Erythroblast (primary cell): ENCODE measurements at regions not wholly inside any gene's neighbourhood (a gene's known extent, or its start where the extent isn't known, plus 50 kb on each side); places are given as distances from the start of the nearest gene placed in this dataset.

Experiments used
- DNase-seq, 2 experiments: peaks; one replicate each; lab custom pipeline; 2025; lab: John Stamatoyannopoulos, UW
- GATA1 ChIP-seq: IDR thresholded peaks from 2 replicates; pipeline ENCODE4 v1.6.1; 2011; ENCODE audit warnings: low read depth, mild to moderate bottlenecking, control low read depth, low read length, moderate library complexity
- POLR2A ChIP-seq: IDR thresholded peaks from 2 replicates; pipeline ENCODE4 v1.6.1; 2011; ENCODE audit warnings: mild to moderate bottlenecking, low read length

DNA sequence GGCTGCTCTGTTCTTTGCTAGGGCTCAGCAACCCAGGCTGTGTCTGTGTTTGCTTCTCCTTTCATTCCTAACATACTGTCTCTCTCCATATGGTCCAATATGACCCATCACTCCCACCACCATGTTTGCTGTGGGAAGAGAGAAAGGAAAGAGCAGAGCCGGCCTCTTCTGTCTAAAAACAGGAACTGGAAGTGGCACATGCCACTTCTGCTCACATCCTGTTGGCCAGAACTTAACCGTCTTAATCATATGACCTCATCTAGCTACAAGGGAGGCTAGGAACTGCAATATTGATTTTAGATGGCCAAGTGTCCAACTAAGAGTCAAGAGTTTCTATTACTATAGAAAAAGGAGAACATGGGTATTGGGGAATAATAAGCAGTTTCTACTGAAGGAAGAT is 212.5 kb upstream of the CHD6 start:
- no peak for TF ChIP-seq POLR2A
- no peak for TF ChIP-seq GATA1
- no peak for DNase-seq

- TF ChIP-seq POLR2A: no peak
- no peak for TF ChIP-seq GATA1
- DNase-seq: no peak
Measured at GRCh38 chr20:41819436-41819835, 201.3 kb upstream of the CHD6 start.

DNA sequence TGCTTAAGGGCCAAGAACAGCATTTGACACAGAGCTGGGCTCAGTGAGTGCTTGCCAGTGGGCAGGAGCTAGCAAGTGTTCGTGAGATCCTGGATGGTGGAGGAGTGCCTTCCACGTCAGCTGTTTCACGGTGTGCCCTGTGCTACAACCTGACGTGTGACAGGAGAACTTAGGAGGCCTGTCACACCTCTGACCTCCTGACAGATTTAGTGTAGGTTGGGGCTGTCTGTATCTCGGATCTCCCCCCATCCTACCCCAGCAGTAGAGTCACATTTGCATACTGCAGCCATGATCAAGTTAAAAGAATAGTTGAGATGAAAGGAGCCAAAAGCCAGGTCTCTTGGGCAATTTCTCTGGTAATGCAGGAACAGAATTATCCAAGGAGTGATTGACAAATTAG is 200.8 kb upstream of the CHD6 start:
- DNase-seq: no peak
- TF ChIP-seq POLR2A (no peak), GATA1 (no peak)

DNA sequence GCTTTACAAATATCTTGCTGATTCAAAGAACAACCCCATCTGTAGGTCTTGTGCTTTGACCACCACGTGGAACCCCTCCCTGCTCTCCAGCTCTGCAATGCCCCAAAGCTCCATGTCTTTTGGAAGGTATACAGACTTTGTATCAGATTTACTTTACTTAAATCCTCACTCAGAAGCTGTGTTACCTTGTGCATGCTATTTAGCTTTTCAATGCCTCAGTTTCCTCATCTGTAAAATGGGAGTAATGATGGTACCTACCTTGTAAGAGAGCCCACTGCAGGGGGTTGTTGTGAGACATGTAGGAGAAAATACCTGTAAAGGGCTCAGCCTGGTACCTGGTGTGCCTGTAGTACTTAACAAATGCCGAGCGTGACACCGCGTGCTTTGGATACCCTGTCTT is 200.2 kb upstream of the CHD6 start:
- no peak for DNase-seq
- TF ChIP-seq GATA1: no peak
- no peak for TF ChIP-seq POLR2A

DNA sequence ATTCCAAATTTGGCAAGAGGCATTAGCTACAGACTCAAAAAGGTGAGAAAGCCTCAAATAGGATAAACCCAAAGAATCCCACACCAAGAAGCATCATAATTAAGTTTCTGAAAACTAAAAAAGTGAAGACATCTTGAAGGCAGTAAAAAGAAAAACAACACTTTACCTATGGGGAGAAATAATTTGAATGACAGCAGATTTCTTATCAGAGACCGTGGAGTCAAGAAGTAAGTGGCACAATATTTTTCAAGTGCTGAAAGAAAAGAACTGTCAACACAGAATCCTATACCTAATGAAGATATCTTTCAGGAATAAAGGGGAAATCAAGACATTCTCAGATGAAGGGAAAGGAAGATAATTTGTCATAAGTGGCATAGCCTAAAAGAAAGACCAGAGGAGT is 193.3 kb upstream of the CHD6 start:
- no peak for TF ChIP-seq POLR2A
- no peak for TF ChIP-seq GATA1

DNA sequence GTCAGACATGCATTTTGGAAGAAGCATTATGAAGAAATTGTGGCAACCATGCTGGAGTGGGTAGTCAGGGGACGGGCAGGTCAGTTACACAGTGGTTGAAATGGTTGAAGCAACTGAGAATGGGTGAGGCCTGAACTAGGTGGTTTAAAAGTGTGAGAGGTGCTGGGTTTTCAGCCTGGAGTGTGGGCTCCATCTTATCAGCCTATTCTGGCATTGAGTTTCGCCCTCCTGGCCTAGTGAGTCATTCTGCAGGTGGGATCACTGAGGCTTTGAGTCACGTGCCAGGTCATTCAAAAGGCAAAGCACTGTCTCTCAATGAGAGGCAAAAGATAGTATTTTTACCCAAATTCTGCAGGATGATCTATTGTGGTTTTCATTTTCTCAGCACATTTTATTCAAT is 181.9 kb upstream of the CHD6 start:
- no peak for TF ChIP-seq GATA1
- TF ChIP-seq POLR2A: no peak
- no peak for DNase-seq

More for the DNA sequence above, 193.3 kb upstream of the CHD6 start:
- no peak for DNase-seq

DNA sequence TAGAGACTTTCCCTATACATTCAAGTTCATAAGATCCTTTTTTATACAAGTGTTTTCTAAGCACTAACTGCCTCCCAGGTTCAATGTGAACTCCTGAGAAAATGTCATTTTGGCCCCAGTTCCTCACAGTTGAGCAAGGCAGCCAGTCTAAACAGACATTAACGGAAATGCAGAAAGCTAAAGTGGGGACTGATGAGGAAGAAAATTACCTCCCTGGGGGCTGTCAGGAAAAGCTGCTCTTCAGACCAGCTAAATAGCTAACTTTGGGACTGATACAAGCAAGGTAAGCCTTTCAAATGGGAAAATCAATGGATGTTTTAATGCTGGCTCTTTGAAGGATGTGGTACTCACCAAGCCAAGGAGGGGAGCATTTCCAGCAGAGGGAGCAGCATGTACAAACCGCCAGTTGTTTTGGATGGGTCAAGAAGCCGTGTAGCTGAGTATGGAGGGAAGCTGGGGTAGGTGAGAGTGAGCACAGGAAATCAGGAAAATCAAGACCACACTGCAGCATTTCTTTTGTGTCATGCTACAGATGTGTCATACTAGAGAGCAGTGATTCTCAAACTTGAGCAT is 180.8 kb upstream of the CHD6 start:
- TF ChIP-seq POLR2A (no peak), GATA1 (no peak)
- DNase-seq: no peak

DNA sequence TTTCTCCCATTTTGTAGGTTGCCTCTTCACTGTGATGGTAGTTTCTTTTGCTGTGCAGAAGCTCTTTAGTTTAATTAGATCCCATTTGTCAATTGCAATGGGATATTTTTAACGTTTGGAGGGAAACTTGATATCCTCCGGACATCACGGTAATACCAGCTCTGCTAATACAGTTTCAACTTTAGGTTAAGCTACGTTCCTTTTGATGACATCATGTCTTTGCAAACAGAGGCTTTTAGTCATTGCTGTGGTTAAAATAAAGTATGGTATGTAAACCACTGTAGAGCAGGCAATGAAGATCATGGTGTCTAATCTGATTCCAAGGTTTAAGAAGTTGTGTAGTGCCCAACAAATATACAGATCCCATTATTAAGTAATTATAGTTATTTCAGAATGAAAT is 168.0 kb upstream of the CHD6 start:
- TF ChIP-seq POLR2A (no peak), GATA1 (no peak)
- DNase-seq: no peak

DNA sequence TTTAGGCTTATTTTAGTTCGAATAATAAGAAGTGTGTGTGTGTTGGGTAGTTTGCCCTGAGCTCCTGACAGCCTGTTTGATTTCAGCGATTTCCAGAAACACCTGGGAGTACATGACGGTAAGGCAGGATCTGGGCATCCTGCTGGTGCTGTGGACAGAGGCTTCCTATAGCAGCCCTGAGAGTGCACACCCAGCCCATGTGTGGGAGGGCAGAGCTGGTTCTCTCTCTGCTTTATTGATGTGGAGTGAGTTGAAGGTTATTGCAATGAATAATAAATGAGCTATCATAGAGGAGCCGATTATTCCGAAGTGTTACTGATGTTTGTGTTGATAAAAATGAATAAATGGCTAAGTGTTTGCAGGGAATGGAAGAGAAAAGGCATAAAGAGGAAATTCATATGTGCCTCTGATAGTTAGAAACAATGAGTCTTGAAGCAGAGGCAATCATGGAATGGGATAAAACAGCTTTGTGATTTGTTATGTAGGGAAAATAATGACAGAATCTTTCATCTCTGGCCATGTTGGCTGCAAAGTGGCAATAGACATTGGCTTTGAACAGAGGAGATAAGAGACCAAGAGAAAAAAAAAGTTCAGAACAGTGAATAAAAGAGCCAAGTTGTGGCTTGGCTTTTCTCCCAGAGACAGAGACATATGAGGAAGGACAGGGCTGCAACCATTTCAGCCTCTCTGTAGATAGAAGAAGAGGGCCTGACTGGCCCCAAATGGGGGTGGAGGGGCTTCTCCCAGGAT is 166.2 kb upstream of the CHD6 start:
- TF ChIP-seq GATA1 (no peak), POLR2A (no peak)
- DNase-seq: no peak

DNA sequence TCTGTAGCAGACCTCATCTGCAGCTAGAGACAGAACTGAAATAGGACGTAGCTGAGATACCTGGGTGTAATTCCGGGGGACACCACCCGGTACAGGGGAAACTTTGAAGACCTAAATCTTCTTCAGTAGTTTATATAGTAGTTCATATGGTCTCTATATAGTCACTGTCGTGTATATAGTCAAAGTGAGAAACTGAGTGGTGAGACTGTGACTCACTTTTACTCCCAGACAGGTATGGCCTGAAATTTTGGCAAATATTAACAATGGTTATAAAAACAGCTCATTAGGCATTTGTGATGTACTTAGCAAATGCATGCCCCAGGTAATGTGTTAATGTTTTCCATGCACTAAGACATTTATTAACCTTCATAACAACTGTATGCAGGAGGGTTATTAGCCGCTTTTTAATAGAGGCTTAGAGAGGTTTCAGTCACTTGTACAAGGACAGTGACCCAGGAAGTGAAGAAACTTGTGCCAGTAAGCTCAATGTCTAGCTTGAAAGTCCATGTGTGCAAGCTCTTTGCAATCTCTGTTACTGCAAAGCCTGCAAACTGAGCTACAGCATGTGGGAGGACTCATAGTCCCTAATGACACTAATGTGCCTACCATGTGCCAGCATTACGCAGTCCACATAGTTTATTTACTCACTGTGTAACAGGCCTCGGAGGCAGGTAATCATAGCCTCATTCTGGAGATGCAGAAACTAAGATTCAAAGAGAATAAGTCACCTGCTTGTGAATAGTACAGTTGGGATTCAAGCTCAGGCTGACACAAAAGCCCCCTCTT is 165.4 kb upstream of the CHD6 start:
- no peak for DNase-seq
- no peak for TF ChIP-seq POLR2A
- TF ChIP-seq GATA1: no peak

GRCh38 chr20:41782730-41783406 is 164.7 kb upstream of the CHD6 start:
- DNase-seq: no peak
- TF ChIP-seq GATA1 (no peak), POLR2A (no peak)

- TF ChIP-seq POLR2A: no peak
- no peak for TF ChIP-seq GATA1
Measured at GRCh38 chr20:41782255-41782654, 164.1 kb upstream of the CHD6 start.

DNA sequence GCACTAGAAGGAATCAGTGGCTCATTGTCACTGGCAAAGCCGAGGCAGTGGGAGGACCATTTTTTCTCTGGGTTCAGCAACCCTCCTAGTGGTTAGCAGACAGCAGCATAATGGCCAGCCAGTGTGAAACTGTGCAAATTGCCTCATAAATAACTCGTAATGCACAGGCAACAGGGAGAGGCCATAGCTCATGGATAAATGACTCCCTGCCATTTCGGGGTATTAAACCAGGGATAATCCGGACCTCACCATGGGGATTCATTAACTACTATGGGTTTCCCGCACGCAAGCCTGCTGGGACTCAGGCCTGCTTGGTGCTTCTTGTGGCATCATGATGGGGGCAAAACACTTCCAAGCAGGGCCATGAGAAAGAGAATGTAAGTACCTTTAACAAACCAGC is 158.2 kb upstream of the CHD6 start:
- TF ChIP-seq GATA1: no peak
- TF ChIP-seq POLR2A: no peak

More at GRCh38 chr20:41782255-41782654, 164.1 kb upstream of the CHD6 start:
- no peak for DNase-seq

More for the DNA sequence above, 158.2 kb upstream of the CHD6 start:
- DNase-seq: no peak
